ENCODE measurements at regions not wholly inside any gene's neighbourhood (a gene's known extent, or its start where the extent isn't known, plus 50 kb on each side); places are given as distances from the start of the nearest gene placed in this dataset.
"Not testable (repeated sequence)": the region's sequence is repeated elsewhere in the genome, so short reads cannot be mapped to it uniquely, and the experiment has no call there.

GRCh38 chr7:149604521-149604920, 106.9 kb upstream of the ZNF746 start:
- Histone ChIP-seq H3K9ac (ENCODE audit: insufficient read depth in 1 of 2, low read length in 2 of 2) (no peak overlapping the region), H3K4me1 (ENCODE audit: control insufficient read depth in 5 of 5, insufficient read depth in 5 of 5, low read length in 5 of 5) (peaks cover 0 to 5% (median 0%) of the 10 kb centered on the region in 5 donors), H3K36me3 (ENCODE audit: control insufficient read depth in 4 of 4, insufficient read depth in 4 of 4, low read length in 4 of 4) (peaks cover 2 to 32% (median 7%) of the 10 kb centered on the region in 4 donors), H3K9me3 (ENCODE audit: control insufficient read depth in 4 of 4, insufficient read depth in 3 of 4, low read length in 3 of 4) (no peaks in the 10 kb centered on the region), H3K4me3 (no peak overlapping the region), H3K27me3 (ENCODE audit: control insufficient read depth in 3 of 3, insufficient read depth in 3 of 3, low read length in 2 of 3) (no peaks in the 10 kb centered on the region), H3K27ac (ENCODE audit: low read depth in 1 of 2, low read length in 1 of 2) (no peak overlapping the region)
- ATAC-seq (ENCODE audit: insufficient read depth, low FRiP score) (no peak), DNase-seq (no peak)
- TF ChIP-seq, protein P1, sequence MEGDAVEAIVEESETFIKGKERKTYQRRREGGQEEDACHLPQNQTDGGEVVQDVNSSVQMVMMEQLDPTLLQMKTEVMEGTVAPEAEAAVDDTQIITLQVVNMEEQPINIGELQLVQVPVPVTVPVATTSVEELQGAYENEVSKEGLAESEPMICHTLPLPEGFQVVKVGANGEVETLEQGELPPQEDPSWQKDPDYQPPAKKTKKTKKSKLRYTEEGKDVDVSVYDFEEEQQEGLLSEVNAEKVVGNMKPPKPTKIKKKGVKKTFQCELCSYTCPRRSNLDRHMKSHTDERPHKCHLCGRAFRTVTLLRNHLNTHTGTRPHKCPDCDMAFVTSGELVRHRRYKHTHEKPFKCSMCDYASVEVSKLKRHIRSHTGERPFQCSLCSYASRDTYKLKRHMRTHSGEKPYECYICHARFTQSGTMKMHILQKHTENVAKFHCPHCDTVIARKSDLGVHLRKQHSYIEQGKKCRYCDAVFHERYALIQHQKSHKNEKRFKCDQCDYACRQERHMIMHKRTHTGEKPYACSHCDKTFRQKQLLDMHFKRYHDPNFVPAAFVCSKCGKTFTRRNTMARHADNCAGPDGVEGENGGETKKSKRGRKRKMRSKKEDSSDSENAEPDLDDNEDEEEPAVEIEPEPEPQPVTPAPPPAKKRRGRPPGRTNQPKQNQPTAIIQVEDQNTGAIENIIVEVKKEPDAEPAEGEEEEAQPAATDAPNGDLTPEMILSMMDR (IDR thresholded peaks at IDR 0.05; ENCODE audit: control extremely low read depth, extremely low read depth) = no peak
- WGBS, 2 donors = 31 to 60% methylated on average over 4 of the region's 4 CpGs

GRCh38 chr7:149600669-149601330, 103.2 kb upstream of the ZNF746 start:
- not testable (repeated sequence) for ATAC-seq (ENCODE audit: insufficient read depth, low FRiP score); H3K4me3 ChIP-seq; H3K4me1 ChIP-seq (ENCODE audit: control insufficient read depth in 5 of 5, insufficient read depth in 5 of 5, low read length in 5 of 5); H3K27me3 ChIP-seq (ENCODE audit: control insufficient read depth in 3 of 3, insufficient read depth in 3 of 3, low read length in 2 of 3); H3K9ac ChIP-seq (ENCODE audit: insufficient read depth in 1 of 2, low read length in 2 of 2); H3K27ac ChIP-seq (ENCODE audit: low read depth in 1 of 2, low read length in 1 of 2); H3K9me3 ChIP-seq (ENCODE audit: control insufficient read depth in 4 of 4, insufficient read depth in 3 of 4, low read length in 3 of 4); DNase-seq
- peaks cover 3 to 34% (median 10%) of the 10 kb centered on the region in 4 donors for H3K36me3 ChIP-seq (ENCODE audit: control insufficient read depth in 4 of 4, insufficient read depth in 4 of 4, low read length in 4 of 4)
- 68 to 71% methylated on average over 21 of the region's 21 CpGs for WGBS, 2 donors

DNA sequence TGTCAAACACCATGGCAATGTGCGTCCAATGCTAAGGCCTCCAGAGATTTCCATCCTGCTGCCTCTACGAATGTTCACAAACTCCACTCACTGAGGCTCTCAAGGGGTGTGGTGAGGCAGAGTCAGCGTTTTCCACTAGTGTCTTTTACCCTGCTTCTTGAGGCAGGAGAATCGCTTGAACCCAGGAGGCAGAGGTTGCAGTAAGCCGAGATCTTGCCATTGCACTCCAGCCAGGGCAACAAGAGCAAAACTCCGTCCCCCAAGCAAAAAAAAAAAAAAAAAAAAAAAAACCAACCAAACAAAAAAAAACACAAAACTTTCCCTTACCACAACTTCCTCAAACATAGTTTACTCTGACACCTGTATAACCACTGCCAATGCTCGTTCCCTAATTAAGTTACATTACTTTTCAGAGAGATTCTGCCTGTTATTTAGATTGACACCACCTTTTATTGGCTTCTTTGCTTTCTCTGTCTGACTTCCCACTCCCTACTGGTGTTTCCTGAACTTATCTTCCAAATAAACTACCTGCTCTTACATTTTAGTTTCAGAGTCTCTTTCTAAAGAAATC, 102.1 kb upstream of the ZNF746 start:
- DNase-seq (no peak), ATAC-seq (ENCODE audit: insufficient read depth, low FRiP score) (no peak)
- TF ChIP-seq, protein P1 (IDR thresholded peaks at IDR 0.05; ENCODE audit: control extremely low read depth, extremely low read depth) = no peak
- WGBS, 2 donors = 54 to 69% methylated on average over 7 of the region's 7 CpGs
- Histone ChIP-seq H3K4me1 (ENCODE audit: control insufficient read depth in 5 of 5, insufficient read depth in 5 of 5, low read length in 5 of 5) (peaks cover 0 to 6% (median 0%) of the 10 kb centered on the region in 5 donors), H3K36me3 (ENCODE audit: control insufficient read depth in 4 of 4, insufficient read depth in 4 of 4, low read length in 4 of 4) (peaks cover 3 to 39% (median 10%) of the 10 kb centered on the region in 4 donors), H3K9me3 (ENCODE audit: control insufficient read depth in 4 of 4, insufficient read depth in 3 of 4, low read length in 3 of 4) (no peaks in the 10 kb centered on the region), H3K4me3 (no peak overlapping the region), H3K9ac (ENCODE audit: insufficient read depth in 1 of 2, low read length in 2 of 2) (no peak overlapping the region), H3K27me3 (ENCODE audit: control insufficient read depth in 3 of 3, insufficient read depth in 3 of 3, low read length in 2 of 3) (no peaks in the 10 kb centered on the region), H3K27ac (ENCODE audit: low read depth in 1 of 2, low read length in 1 of 2) (no peak overlapping the region)

- no peak overlapping the region for H3K4me3 ChIP-seq
- TF ChIP-seq, protein P1 (IDR thresholded peaks at IDR 0.05; ENCODE audit: control extremely low read depth, extremely low read depth) = no peak
- no peaks in the 10 kb centered on the region for H3K27me3 ChIP-seq (ENCODE audit: control insufficient read depth in 3 of 3, insufficient read depth in 3 of 3, low read length in 2 of 3)
- H3K9ac ChIP-seq (ENCODE audit: insufficient read depth in 1 of 2, low read length in 2 of 2) = no peak overlapping the region
- 96 to 100% methylated on average over 1 of the region's 1 CpG for WGBS, 2 donors
- DNase-seq (peak; percentile 4 to 22 (median 20)), ATAC-seq (ENCODE audit: insufficient read depth, low FRiP score) (no peak)
- peaks cover 0 to 6% (median 0%) of the 10 kb centered on the region in 5 donors for H3K4me1 ChIP-seq (ENCODE audit: control insufficient read depth in 5 of 5, insufficient read depth in 5 of 5, low read length in 5 of 5)
- no peaks in the 10 kb centered on the region for H3K9me3 ChIP-seq (ENCODE audit: control insufficient read depth in 4 of 4, insufficient read depth in 3 of 4, low read length in 3 of 4)
- H3K36me3 ChIP-seq (ENCODE audit: control insufficient read depth in 4 of 4, insufficient read depth in 4 of 4, low read length in 4 of 4) = peaks cover 3 to 39% (median 10%) of the 10 kb centered on the region in 4 donors
- no peak overlapping the region for H3K27ac ChIP-seq (ENCODE audit: low read depth in 1 of 2, low read length in 1 of 2)
Observed at GRCh38 chr7:149598721-149599308, 101.2 kb upstream of the ZNF746 start.

DNA sequence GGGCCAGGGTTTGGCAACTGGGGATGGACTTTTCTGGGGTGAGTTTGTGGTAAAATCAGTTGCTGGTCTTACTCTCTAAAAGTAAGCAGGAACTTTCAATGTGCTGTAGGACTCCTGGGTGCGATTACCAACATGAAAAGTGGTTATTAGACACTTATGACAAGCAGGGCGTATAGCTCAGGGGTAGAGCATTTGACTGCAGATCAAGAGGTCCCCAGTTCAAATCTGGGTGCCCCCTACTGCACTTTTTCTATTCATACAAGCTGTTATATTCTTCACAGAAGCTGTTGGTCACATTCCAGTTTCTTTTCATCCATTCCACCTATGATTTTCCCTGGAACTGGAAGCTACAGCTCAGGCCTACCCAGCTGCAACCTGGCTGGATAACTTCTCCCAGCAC, 100.2 kb upstream of the ZNF746 start:
- H3K27ac ChIP-seq (ENCODE audit: low read depth in 1 of 2, low read length in 1 of 2); H3K27me3 ChIP-seq (ENCODE audit: control insufficient read depth in 3 of 3, insufficient read depth in 3 of 3, low read length in 2 of 3): not testable (repeated sequence)

More for the DNA sequence above, 100.2 kb upstream of the ZNF746 start:
- ATAC-seq (ENCODE audit: insufficient read depth, low FRiP score); H3K9me3 ChIP-seq (ENCODE audit: control insufficient read depth in 4 of 4, insufficient read depth in 3 of 4, low read length in 3 of 4); H3K9ac ChIP-seq (ENCODE audit: insufficient read depth in 1 of 2, low read length in 2 of 2); H3K4me3 ChIP-seq; H3K4me1 ChIP-seq (ENCODE audit: control insufficient read depth in 5 of 5, insufficient read depth in 5 of 5, low read length in 5 of 5); DNase-seq: not testable (repeated sequence)
- H3K36me3 ChIP-seq (ENCODE audit: control insufficient read depth in 4 of 4, insufficient read depth in 4 of 4, low read length in 4 of 4) = peaks cover 5 to 39% (median 9%) of the 10 kb centered on the region in 4 donors
- 95 to 99% methylated on average over 2 of the region's 2 CpGs for WGBS, 2 donors

Measured in lung (tissue), 11 donors.